SJCRH30 (cell line): ENCODE measurements at regions not wholly inside any gene's neighbourhood (a gene's known extent, or its start where the extent isn't known, plus 50 kb on each side); places are given as distances from the start of the nearest gene placed in this dataset.
"Not testable (repeated sequence)": the region's sequence is repeated elsewhere in the genome, so short reads cannot be mapped to it uniquely, and the experiment has no call there.

Experiments used
- DNase-seq, 2 experiments: peaks; one replicate each; pipeline ENCODE4 v3.0.0-alpha.2; 2015 to 2020
- H3K27ac ChIP-seq: fragments of 250-450 bp; sonication (Bioruptor Pico); 2 replicates; pipeline ENCODE4 v1.5.1; 2020; ENCODE audit warnings: mild to moderate bottlenecking, moderate library complexity
- H3K27me3 ChIP-seq: fragments of 250-450 bp; sonication (Bioruptor Pico); 2 replicates; pipeline ENCODE4 v1.5.1; 2020; ENCODE audit warnings: mild to moderate bottlenecking, moderate library complexity
- H3K36me3 ChIP-seq: fragments of 250-450 bp; sonication (Bioruptor Pico); 2 replicates; pipeline ENCODE4 v1.5.1; 2020; ENCODE audit warnings: mild to moderate bottlenecking, moderate library complexity
- H3K4me1 ChIP-seq: fragments of 250-450 bp; sonication (Bioruptor Pico); 2 replicates; pipeline ENCODE4 v1.5.1; 2020; ENCODE audit warnings: mild to moderate bottlenecking, moderate library complexity
- H3K4me3 ChIP-seq: fragments of 250-450 bp; sonication (Bioruptor Pico); 2 replicates; pipeline ENCODE4 v1.5.1; 2020; ENCODE audit warnings: mild to moderate bottlenecking, moderate library complexity
- H3K9me3 ChIP-seq: fragments of 250-450 bp; sonication (Bioruptor Pico); replicated peaks from 2 replicates; pipeline ENCODE4 v1.5.1; 2020; ENCODE audit warnings: mild to moderate bottlenecking, moderate library complexity

- no peaks in the 10 kb centered on the region for H3K36me3 ChIP-seq
- no peak overlapping the region for H3K4me3 ChIP-seq
- H3K4me1 ChIP-seq = peaks cover 41% of the 10 kb centered on the region
- DNase-seq = no peak
- H3K9me3 ChIP-seq = no peaks in the 10 kb centered on the region
- no peaks in the 10 kb centered on the region for H3K27me3 ChIP-seq
- no peak overlapping the region for H3K27ac ChIP-seq
Measured at GRCh38 chr9:89680547-89681467, 76.0 kb downstream of the GADD45G start.

DNA sequence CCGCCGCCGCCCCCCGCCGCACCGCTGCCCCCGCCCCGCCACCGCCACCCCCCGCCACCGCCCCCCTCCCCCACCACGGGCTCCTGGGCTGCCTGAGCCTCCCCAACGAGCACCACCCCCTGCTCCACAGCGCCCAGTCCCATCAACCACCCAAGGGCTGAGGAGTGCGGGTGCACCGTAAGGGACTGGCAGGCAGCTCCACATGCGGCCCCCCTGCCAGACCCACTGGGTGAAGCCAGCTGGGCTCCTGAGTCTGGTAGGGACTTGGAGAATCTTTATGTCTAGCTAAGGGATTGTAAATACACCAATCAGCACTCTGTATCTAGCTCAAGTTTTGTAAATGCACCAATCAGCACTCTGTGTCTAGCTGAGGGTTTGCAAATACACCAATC is 76.7 kb downstream of the GADD45G start:
- H3K4me3 ChIP-seq, H3K9me3 ChIP-seq, H3K27me3 ChIP-seq, H3K36me3 ChIP-seq, DNase-seq, H3K27ac ChIP-seq: not testable (repeated sequence)
- H3K4me1 ChIP-seq = peaks cover 40% of the 10 kb centered on the region

DNA sequence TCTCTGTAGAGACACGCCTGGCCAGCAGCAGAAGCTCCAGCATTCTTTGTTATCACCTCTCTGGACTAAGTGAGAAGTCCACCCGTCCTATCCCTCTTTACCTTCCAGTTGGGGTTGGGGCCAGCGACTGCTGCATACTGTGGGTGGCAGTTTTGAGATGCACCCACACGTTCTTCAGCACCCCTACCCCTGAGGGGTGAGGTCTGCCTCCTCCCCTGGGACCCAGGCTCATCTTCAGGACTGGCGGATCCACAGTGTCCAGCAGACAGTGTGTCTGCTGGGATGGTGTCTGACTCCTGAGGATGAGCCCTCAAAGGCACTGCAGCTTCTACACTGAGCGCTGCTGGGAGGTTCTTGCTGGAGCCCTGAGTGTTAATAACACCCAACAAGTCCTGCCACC is 78.8 kb downstream of the GADD45G start:
- Histone ChIP-seq H3K27me3 (no peaks in the 10 kb centered on the region), H3K4me3 (no peak overlapping the region), H3K36me3 (no peaks in the 10 kb centered on the region), H3K27ac (no peak overlapping the region), H3K9me3 (no peaks in the 10 kb centered on the region), H3K4me1 (peaks cover 36% of the 10 kb centered on the region)
- no peak for DNase-seq

DNA sequence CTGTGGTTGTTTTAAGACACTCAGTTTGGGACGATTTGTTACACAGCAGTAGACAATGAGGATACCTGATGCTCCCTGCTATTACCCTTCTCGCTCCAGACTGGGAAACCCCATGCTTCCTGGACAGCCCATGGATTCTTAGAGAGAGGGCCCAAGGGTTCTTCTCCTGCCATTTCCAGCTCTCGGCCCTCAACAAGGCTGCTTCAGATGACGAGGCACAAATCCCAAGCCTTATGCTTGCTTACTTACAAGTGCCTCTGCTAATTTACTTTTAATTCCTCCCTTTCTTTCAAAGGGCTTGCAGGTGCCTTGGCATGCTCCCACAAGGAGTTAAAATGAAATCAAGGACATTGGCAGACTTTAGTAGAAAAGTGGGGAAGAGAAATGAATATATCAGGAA is 79.4 kb downstream of the GADD45G start:
- Histone ChIP-seq H3K4me3 (no peak overlapping the region), H3K36me3 (no peaks in the 10 kb centered on the region), H3K9me3 (no peaks in the 10 kb centered on the region), H3K27ac (no peak overlapping the region), H3K4me1 (peaks cover 30% of the 10 kb centered on the region), H3K27me3 (no peaks in the 10 kb centered on the region)
- DNase-seq = no peak

GRCh38 chr9:89684912-89685636 is 80.3 kb downstream of the GADD45G start:
- H3K4me1 ChIP-seq = peaks cover 21% of the 10 kb centered on the region
- no peak overlapping the region for H3K4me3 ChIP-seq
- DNase-seq = no peak
- H3K27ac ChIP-seq = no peak overlapping the region
- H3K27me3 ChIP-seq = no peaks in the 10 kb centered on the region
- no peaks in the 10 kb centered on the region for H3K36me3 ChIP-seq
- H3K9me3 ChIP-seq = no peaks in the 10 kb centered on the region

- no peak overlapping the region for H3K27ac ChIP-seq
- H3K4me1 ChIP-seq = peaks cover 18% of the 10 kb centered on the region
- no peaks in the 10 kb centered on the region for H3K9me3 ChIP-seq
- H3K4me3 ChIP-seq = no peak overlapping the region
- no peaks in the 10 kb centered on the region for H3K36me3 ChIP-seq
- H3K27me3 ChIP-seq = no peaks in the 10 kb centered on the region
- no peak for DNase-seq
Measured at GRCh38 chr9:89685698-89686097, 80.9 kb downstream of the GADD45G start.

GRCh38 chr9:89686126-89686525 is 81.3 kb downstream of the GADD45G start:
- Histone ChIP-seq H3K4me1 (peaks cover 18% of the 10 kb centered on the region), H3K27me3 (no peaks in the 10 kb centered on the region), H3K4me3 (no peak overlapping the region), H3K9me3 (no peaks in the 10 kb centered on the region), H3K36me3 (no peaks in the 10 kb centered on the region), H3K27ac (no peak overlapping the region)
- DNase-seq = peak in 1 of 2 experiments; percentile 31

- Histone ChIP-seq H3K27ac (no peak overlapping the region), H3K36me3 (no peaks in the 10 kb centered on the region), H3K4me1 (peaks cover 18% of the 10 kb centered on the region), H3K4me3 (no peak overlapping the region), H3K27me3 (no peaks in the 10 kb centered on the region), H3K9me3 (no peaks in the 10 kb centered on the region)
- peak in 1 of 2 experiments; percentile 17 for DNase-seq
Measured at GRCh38 chr9:89686621-89687020, 81.8 kb downstream of the GADD45G start.

DNA sequence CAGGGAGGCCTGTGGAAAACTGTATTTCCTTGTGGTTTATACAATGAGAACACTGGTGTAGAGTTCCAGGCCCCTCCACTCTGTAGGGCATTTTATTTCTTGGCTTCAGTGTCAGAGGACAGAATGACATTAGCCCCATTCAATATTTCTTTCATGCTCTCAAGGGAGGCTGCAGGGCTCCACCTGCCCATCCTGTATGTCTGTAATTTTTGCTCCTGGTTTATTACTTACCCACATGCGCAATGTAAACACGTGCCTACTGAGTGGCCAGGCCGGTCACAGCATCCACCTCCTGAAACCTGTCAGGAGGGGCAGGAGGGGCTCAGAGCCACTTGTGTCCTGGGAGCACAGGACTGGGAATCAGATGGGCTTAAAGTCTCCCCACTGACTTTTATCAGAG is 82.4 kb downstream of the GADD45G start:
- Histone ChIP-seq H3K36me3 (no peaks in the 10 kb centered on the region), H3K9me3 (no peaks in the 10 kb centered on the region), H3K4me1 (peaks cover 18% of the 10 kb centered on the region), H3K27me3 (no peaks in the 10 kb centered on the region), H3K4me3 (no peak overlapping the region), H3K27ac (no peak overlapping the region)
- DNase-seq = peak in 1 of 2 experiments; percentile 55

DNA sequence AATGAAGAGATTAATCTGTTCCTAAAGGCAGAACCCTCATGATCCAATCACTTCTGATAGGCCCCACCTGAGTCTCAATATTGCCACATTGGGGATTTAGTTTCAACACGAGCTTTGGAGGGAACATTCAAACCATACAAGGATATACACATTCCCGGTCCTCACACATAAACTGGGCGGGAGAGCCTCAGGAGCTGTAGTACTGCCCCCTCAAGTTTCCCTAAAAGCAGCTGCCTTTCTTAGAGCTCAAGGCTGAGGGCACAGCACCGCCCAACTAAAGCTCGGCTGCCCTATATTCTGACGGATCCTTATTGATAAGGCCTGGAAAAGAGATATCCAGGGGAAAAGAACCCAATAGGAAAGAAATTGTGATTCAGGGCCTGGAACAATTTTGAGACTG is 83.0 kb downstream of the GADD45G start:
- H3K9me3 ChIP-seq = no peaks in the 10 kb centered on the region
- H3K27me3 ChIP-seq = no peaks in the 10 kb centered on the region
- H3K36me3 ChIP-seq = no peaks in the 10 kb centered on the region
- H3K4me3 ChIP-seq = no peak overlapping the region
- H3K27ac ChIP-seq = no peak overlapping the region
- DNase-seq = no peak
- H3K4me1 ChIP-seq = peaks cover 18% of the 10 kb centered on the region

GRCh38 chr9:89689321-89689720 is 84.5 kb downstream of the GADD45G start:
- not testable (repeated sequence) for H3K27me3 ChIP-seq, H3K27ac ChIP-seq, H3K9me3 ChIP-seq, DNase-seq, H3K36me3 ChIP-seq, H3K4me3 ChIP-seq
- peaks cover 18% of the 10 kb centered on the region for H3K4me1 ChIP-seq

DNA sequence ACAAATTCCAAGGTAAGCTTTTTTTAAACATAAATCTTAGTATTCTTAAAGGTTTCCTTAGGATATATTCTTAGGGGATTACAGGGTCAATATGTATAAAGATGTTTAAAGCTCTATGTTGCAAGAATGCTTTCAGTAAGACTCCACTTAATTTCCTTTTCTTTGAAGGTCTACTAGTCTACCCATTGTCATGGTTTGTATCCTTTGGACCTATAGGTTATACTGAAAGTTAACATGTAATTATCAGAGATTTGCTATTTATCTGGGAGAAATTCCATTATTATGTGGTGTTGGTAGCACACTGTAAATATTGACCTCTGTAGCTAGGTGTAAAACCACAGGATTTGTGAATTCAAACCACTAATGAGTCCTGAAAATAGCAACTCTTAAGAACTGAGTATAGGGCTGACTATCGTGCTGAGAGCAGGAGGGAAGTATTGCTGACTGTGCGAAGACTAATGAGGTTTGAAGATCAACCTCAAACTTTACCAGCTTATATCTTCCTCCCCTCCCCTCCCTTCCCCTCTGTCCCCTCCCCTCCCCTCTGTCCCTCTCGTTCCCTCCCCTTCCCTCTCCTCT is 85.6 kb downstream of the GADD45G start:
- Histone ChIP-seq H3K9me3 (no peaks in the 10 kb centered on the region), H3K36me3 (no peaks in the 10 kb centered on the region), H3K27ac (no peak overlapping the region), H3K4me1 (peaks cover 18% of the 10 kb centered on the region), H3K27me3 (no peaks in the 10 kb centered on the region), H3K4me3 (no peak overlapping the region)
- DNase-seq = no peak

GRCh38 chr9:89695441-89695891 is 90.7 kb downstream of the GADD45G start:
- no peak overlapping the region for H3K27ac ChIP-seq
- H3K9me3 ChIP-seq = no peaks in the 10 kb centered on the region
- no peaks in the 10 kb centered on the region for H3K36me3 ChIP-seq
- H3K4me1 ChIP-seq = no peaks in the 10 kb centered on the region
- H3K27me3 ChIP-seq = no peaks in the 10 kb centered on the region
- no peak for DNase-seq
- H3K4me3 ChIP-seq = no peak overlapping the region

DNA sequence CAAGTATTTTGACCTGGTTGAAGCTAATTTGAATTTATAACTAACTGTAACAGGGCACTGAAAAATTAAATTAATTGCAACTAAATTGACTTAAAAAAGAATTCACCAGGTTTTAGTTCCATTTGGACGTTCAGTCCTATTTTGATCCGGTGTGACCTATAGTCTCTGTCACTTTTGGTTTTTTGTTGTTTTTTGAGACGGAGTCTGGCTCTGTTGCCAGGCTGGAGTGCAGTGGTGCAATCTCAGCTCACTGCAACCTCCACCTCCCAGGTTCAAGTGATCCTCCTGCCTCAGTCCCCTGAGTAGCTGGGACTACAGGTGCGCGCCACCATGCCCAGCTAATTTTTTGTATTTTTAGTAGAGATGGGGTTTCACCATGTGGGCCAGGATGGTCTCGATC is 91.2 kb downstream of the GADD45G start:
- H3K9me3 ChIP-seq, H3K27me3 ChIP-seq, H3K4me1 ChIP-seq, H3K36me3 ChIP-seq, H3K27ac ChIP-seq, H3K4me3 ChIP-seq, DNase-seq: not testable (repeated sequence)

- Histone ChIP-seq H3K27ac (no peak overlapping the region), H3K27me3 (no peaks in the 10 kb centered on the region), H3K9me3 (no peaks in the 10 kb centered on the region; the same call in 1 of the 2 replicates), H3K4me1 (no peaks in the 10 kb centered on the region), H3K4me3 (no peak overlapping the region), H3K36me3 (no peaks in the 10 kb centered on the region)
- DNase-seq = no peak
Measured at GRCh38 chr9:89696780-89697179, 92.0 kb downstream of the GADD45G start.
